Kidney capillary endothelial cell (primary cell): ENCODE measurements at regions not wholly inside any gene's neighbourhood (a gene's known extent, or its start where the extent isn't known, plus 50 kb on each side); places are given as distances from the start of the nearest gene placed in this dataset.
"Not testable (repeated sequence)": the region's sequence is repeated elsewhere in the genome, so short reads cannot be mapped to it uniquely, and the experiment has no call there.

ENCODE experiments used
- DNase-seq: peaks from one replicate; pipeline ENCODE4 v3.0.0-alpha.2; 2018; ENCODE audit warnings: low spot score

DNA sequence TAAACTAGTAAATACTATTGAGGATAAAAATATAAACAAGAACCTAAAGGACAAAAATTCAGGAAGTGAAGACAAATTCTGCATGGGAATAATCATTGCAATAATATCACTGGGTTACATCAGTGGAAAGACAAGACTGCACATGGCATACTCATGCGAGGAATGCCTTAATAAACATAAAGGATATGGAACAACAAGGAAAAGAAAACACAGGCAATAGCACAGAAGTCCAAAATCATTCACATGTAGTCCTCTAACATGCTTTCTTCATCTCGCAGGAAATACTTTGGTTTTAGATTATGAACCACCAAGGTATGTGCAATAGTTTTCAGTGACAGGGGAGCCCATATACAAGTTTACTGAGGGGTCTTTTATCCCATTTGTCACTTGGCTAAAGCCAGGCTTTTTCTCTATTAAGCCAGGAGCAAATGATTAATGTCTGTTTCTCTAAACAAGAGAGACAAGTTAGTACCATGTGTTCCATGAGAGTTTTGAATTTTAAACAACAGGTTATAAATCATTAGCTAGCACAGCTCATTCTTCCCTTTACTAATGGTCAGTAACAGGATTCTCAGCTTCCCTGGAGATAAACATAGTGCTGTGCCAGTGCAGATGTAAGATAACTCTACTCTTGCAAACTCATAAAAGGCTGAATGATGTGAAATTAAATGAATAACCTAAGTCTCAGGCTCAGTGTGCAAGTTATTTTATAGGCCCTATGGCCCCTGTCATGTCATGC, 353.6 kb upstream of the FSIP2 start:
- DNase-seq, result no peak

DNA sequence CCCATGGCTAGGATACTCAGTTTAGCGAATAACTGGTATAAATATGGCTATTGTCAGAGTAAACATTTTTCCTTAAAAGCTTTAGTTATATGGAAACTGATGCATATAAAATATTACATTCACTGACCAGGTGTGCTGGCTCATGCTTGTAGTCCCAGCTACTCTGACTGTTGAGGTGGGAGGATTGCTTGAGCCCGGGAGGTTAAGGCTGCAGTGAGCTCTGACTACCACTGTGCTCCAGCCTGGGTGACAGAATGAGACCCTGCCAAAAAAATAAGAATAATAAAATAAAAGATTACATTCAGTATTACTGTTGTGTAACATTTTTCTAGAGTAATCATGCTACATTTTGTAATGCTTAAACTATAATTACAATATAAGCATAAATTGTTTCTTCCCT, 350.4 kb upstream of the FSIP2 start:
- no peak for DNase-seq

DNA sequence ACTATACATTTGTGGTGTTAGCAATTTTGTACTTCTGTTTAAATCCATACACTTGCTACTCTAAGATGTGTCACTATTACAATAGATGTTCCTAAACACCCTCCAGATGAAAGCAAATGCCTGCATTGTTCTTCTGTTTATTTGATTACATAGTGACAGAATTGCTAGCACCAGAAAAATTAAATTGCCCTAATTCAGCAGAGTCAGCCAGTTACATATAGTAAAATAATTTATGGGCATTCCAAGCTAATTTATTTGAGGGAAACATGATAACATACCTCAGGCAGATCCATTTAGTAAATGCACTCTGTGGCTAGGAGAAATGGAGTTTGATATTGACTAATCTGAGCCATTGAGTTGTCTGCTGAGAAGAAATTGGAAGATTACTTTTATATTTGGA, 347.1 kb upstream of the FSIP2 start:
- DNase-seq, result no peak

DNA sequence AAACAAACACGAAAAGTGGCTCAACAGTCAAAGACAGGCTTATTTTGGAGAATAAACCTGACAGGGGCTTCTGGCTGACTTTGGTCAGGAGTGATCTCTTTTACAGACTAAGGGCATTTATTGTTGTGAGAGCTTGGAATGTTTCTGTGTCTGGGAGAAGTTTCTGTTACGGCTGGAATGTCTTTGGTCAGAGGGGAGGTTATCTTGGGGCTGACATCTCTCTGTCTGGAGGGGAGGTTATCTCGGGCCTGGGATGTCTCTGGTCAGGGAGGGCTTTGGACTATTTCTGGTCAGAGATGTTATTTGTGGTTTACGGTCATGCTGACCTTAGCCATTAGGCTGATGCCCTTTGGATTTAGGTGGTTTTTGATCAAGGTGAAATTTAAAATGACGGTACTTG, 345.5 kb upstream of the FSIP2 start:
- DNase-seq, result no peak

DNA sequence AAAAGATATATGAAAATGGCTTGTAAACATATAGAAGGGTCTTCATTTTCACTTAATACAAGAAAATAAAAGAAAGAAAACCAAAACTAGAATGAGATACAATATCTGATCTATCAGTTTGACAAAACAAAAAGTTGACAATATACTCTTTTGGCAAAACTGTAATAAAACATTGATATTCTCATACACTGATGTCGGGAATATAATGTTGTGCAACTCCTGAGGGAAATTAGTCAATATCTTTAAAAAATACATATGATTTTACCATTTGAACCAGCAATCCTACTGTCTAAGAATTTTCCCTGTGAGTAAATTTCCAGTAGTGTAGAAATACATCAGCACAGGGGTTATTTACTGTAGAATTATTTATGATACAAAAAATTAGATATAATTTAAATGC, 336.1 kb upstream of the FSIP2 start:
- no peak for DNase-seq

DNA sequence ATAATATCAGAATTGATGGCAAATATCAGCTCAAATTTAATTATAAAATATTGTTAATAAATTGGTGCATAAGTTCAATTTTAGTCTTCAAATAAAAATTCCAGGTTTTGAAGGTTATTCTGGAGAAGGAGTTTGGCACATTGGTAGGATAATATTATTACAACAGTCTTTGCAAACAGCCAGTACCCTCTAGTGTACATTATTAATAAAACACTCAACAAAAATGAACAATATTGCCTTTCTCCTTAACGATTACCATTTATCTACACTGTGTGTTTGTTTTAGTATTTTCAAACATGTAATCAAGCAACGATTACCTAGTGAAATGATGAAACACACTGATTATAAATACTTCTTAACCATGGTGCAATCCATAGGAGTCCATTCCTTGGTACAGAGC, 334.0 kb upstream of the FSIP2 start:
- DNase-seq, result no peak

DNA sequence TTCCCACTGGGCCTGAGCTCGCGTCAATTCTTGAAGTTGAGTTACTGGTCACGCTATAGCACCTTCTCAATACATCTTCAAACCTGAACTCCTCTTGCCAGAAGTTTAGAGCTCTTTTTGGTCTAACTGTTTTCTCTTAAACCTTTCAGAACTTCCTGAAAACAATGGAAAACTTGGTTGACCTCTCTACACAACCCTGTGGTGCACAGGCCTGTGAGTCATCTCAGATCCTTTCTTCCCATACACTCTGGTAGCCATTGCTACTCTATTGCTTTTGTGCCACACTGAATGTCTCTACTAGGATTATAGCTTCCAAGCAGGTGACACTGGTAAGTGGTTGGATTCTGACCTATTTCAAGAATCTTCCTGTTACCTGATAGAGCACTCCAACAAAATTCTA, 321.5 kb upstream of the FSIP2 start:
- DNase-seq, result no peak

DNA sequence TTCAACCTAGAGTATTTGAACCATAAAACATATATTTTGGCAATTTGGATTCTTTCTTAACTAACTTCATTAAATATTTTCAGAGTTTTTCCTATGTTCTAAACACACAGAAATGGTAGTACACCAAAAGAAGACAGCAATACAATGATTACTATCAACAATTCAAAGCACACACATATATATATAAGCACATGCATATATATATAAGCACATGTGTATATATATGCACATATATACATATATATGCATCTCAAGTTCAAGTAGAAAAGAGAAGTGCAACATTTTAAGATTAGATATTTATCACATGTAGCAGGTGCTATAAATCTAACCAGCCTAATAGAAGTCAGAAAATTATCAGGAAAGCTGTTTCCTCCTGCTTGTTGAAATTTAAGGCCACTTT, 320.9 kb upstream of the FSIP2 start:
- DNase-seq, result no peak

DNA sequence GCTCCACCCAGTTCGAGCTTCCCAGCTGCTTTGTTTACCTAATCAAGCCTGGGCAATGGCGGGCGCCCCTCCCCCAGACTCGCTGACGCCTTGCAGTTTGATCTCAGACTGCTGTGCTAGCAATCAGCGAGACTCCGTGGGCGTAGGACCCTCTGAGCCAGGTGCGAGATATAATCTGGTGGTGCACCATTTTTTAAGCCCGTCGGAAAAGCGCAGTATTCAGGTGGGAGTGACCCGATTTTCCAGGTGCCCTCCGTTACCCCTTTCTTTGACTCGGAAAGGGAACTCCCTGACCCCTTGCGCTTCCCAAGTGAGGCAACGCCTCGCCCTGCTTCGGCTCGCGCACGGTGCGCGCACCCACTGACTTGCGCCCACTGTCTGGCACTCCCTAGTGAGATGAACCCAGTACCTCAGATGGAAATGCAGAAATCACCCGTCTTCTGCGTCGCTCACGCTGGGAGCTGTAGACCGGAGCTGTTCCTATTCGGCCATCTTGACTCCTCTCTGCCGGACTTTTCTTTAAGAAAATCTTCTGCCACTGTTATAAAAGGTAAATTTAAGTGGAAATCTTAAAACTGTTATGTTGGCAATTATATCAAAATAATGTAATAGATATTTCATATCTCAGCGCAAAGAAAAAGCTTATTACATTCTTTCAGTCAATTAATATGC, 313.5 kb upstream of the FSIP2 start:
- DNase-seq, result not testable (repeated sequence)

DNA sequence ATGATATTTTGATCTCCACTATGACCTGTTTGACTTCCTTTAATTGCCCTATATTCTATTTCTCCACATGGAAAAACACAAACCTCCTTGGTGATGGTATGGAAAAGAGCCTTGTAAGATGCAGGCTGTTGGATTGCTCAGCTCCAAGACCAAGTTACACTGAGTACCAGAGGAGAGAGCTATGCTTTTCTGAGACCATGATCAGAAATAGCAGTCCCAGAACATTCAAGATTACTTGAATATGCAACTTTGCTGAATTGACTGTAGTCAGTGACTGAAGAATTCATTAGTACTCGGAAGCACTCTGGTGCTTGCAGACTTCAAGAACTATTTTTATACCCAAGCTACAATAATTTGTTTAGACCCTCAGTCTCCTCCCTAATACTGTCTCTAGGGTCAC, 310.6 kb upstream of the FSIP2 start:
- no peak for DNase-seq

DNA sequence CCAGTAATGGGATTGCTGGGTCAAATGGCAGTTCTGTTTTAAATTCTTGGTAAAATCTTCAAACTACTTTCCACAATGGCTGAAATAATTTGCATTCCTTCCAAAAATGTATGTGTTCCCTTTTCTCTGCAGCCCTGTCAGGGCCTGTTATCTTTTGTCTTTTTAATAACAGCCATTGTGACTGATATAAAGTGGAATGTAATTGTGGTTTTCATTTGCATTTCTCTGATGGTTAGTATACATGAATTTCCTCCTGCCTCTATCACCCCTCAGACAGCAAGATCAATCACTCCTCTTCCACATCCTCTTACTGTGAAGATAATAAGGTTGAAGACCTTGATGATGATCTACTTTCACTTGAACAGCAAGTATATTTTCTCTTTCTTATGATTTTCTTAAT, 304.8 kb upstream of the FSIP2 start:
- DNase-seq, result no peak

DNA sequence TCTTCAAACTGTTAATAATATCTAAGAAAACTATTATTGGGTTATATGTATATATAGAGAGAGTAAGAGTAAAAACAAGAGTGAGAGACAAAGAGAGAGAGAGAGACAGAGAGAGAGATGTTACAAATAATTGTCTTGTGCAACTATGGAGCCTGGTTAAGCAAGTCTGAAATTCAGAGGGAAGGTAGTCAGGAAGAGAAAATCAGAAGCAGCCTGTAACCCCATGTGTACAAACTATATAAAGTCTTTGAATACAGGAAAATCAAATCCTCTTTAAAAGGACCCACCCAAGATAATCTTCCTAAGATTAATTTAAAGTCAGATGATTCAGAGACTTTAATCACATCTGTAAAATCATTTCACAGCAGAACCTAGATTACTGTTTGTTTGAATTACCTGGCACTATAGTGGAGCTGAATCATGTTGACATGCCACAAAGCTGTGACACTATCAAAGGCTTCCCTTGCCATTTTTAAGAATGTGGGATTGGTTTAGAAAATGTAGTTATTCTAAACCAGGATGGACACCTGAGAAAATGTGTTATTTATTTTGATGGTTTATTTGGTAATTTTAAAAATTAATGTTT, 301.7 kb upstream of the FSIP2 start:
- DNase-seq, result no peak

DNA sequence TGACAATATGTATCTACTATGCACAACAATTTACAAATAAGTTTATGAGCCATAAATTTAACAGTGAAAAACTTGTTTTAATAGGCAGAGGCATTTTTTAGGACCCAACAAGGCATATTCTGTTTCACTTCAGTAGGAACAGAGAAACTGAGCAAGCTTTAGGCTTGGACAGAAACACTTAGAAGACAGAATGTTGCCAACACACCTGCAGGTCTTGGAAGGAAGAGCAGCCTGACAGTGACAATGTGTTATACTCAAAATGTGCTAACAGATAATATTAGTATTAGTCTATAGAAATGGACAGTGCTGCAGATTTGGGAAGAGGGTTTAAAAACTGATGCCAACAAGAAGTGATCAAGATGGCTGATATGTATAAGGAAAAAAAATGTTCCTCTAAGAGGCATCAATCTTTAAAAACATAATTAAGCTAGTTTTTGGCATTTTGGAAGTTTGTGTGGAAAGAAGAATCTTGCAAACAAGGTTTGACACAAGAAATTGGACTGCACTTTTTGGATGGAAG, 297.1 kb upstream of the FSIP2 start:
- no peak for DNase-seq

DNA sequence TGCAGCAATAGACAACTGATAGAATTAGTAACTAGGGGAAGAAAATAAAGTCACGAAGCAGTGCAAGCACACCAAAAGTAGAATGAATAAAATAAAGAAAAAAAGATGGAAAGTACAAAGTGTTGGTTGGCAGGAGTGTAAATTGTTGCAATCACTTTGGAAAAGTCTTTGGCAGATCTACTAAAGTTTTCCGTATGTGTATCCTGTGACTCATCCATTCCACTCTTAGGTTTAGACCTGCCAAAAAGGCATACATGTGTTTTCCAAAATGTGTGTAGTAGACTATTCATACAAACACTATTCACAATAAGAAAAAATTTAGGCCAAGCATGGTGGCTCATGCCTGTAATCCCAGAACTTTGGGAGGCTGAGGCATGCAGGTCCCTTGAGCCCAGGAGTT, 282.1 kb upstream of the FSIP2 start:
- no peak for DNase-seq

DNA sequence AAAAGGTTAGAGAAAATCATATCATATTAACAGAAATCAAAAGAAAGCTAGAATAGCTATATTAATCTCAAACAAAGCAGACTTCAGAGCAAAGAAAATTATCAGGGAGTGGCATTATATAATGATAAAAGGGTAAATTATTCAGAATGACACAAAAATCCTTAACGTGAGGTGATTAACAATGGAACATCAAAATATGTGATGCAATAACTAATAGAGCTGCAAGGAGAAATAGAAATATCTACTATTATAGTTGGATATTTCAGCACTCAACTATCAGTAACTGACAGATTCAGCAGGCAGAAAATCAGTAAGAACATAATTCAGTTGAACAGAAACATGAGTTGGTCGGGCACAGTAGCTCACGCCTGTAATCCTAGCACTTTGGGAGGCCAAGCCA, 275.1 kb upstream of the FSIP2 start:
- DNase-seq, result no peak

DNA sequence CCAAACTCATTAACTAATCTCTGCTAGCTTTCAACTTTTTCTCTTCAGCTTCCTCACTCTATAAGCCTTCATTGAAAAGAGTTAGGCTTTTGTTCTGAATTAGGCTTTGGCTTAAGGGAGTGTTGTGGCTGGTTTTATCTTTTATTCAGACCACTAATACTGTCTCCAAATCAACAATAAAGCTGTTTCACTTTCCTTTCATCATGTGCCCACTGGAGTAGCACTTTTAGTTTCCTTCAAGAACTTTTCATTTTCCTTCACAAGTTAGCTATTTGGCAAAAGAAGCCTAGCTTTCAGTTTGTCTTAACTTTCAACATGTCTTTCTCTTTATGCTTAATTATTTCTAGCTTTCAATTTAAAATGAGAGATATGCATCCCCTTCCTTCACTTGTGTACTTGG, 271.7 kb upstream of the FSIP2 start:
- DNase-seq, result no peak

DNA sequence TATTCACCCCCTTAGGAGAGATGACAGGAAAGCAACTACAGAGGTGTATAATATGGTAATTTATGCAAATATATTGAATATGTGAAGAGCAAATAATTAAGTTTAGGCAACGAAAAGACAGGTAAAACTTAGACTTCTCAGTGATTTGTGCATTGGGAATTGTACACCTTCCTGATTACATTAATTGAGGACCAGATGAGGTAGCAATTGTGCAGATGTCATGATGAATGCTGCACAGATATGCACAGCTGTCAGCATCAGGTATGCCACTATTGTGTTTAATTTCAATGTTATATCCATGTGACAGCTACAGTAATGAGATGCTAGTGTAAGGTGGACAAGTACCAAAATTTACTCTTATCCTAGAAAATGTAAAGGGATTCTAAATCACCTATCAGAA, 267.2 kb upstream of the FSIP2 start:
- DNase-seq, result no peak

DNA sequence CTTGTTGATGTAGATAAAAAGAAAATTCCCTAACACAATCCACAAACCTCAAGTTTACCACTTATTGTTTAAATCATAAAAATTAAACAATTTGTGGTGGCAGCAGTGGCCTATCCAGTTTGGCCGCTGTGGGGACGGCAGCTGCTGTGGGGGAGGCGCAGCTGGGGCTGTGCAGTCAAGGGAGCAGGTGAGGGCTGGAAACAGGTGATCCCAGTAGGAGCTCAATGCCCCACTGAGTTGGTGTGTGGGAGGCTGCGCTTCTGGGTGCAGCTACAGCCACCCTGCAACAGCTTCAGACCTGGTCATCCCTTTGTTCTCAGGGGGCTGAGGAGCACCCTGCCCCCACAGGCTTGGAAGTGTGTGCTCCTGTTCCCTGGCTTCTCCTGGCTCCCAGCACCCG, 266.0 kb upstream of the FSIP2 start:
- no peak for DNase-seq

DNA sequence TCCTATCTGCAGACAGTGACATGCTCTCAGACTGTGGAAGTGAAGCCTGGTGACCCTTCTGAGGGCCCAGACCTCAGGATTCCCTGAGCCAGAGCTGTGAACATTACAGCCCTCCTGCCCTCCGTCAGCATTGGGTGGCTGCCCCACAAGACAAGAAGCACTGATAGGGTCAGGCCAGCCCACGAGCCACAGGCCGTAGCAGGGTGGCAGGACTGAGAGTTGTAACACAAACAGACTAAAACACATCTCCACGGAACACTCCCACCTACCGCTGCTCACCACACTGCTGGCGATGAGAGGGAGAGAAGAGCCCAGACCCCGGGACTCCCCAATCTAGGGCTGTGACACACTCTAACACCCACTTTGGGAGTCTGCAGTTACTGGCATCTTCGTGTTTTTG, 264.8 kb upstream of the FSIP2 start:
- DNase-seq, result no peak

DNA sequence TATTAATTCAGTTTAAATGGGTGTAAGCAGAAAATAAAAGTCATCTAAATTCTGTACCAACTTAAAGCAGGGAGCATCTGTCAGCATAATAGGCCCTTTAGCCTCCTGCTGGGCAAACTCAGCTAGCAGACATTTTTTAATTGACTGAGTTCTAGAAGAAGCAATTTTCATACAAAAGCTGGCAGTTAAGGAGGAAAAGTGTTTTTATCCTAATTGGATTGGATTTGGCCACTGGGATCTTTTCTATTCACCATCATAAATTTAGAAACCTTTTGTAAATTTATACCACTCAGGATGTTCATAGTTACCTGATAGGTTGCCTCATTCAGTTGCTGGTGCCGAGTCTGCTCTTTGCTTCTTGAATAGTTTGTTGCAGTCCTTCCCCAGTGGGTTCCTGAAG, 262.7 kb upstream of the FSIP2 start:
- DNase-seq, result no peak

DNA sequence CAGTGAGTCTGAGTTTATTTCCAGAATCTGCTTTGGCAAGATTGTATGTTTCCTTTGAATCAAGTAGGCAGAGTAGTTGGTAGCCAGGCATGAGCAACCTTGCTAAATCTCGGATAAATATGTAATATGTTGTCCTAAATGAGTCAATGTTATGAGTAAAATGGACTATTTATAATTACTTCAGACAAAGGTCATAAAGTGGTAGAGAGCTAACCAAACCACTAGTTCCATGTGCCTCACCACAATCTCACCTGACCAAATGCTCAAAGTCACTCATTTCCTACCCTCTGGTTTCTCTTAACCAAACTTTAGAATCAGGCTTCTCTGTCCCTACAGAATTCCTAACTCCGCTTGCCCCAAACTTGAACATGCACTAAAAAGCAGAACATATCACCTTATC, 261.2 kb upstream of the FSIP2 start:
- no peak for DNase-seq

DNA sequence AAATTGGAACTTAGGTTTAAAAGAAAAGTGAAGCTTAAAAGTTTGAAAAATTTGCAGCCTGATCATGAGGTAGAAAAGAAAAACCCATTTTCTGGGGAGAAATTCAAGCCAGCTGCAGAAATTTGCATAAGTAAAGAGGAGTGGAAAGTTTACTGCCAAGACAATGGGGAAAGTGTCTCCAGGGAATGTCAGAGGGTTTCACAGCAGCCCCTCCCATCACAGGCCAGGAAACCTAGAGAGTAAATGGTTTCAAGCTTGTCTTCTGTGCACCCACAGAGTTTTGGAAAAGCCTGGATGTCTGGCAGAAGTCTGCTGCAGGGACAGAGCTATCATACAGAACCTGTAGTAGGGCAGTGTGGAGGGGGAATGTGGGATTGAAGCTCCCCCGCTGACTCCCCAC, 254.0 kb upstream of the FSIP2 start:
- DNase-seq, result no peak

DNA sequence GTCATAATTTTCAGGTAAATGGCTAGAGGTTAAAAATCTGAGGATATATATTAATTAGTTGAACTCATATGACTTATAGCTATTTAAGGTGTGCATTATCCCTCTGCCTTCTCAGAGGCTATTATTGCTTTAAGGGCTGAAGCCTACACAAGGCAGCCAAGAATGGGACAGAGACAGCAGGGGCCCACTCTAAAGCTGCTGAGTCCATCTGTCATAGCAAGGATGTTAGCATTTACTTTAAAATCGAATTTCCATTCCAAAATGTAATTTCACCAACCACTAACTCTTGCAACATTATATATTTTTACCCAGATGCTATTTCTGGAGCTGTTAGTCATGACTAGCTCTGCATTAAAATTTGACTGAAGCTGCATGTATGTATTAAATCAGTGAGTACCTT, 236.3 kb upstream of the FSIP2 start:
- no peak for DNase-seq

DNA sequence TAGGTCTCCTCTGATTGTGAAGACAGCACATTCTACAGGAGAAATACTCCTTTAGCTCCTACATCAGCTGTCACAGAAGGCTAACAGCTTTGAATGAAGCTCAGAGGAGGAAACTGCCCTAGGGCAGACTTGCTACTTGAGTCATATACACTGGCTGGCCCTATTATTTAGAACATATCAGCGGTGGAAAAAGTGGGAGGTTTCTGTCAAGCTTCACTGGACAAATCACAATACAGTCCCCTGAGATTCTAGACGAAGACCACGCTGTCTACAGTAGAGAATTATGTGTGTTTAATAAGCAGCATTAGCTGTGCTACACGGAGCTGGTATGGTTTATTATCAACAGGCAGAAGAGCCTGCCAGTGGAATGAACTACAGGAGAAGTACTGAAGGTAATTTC, 230.9 kb upstream of the FSIP2 start:
- no peak for DNase-seq
